H1 (cell line): ENCODE measurements at regions not wholly inside any gene's neighbourhood (a gene's known extent, or its start where the extent isn't known, plus 50 kb on each side); places are given as distances from the start of the nearest gene placed in this dataset.

Source experiments
- EZH2 ChIP-seq: fragments of 200-600 bp; sonication (generic); IDR thresholded peaks from 2 replicates; pipeline ENCODE4 v1.7.1; 2012; ENCODE audit warnings: low read depth, mild to moderate bottlenecking, moderate library complexity, low read length, inconsistent platforms; ENCODE audit not compliant: severe bottlenecking
- FOSL1 ChIP-seq: IDR thresholded peaks from 2 replicates; pipeline ENCODE4 v1.6.1; 2011; ENCODE audit warnings: mild to moderate bottlenecking, low read depth, low read length, moderate library complexity; ENCODE audit not compliant: insufficient read depth
- RXRA ChIP-seq: IDR thresholded peaks from 2 replicates; pipeline ENCODE4 v1.6.1; 2011; ENCODE audit warnings: low read depth, mild to moderate bottlenecking, low read length, moderate library complexity; ENCODE audit not compliant: insufficient read depth
- TF ChIP-seq, protein P1 (sequence below): IDR thresholded peaks from 2 replicates; pipeline ENCODE4 v1.6.1; 2011; ENCODE audit warnings: low read depth, mild to moderate bottlenecking, low read length; ENCODE audit not compliant: insufficient read depth

DNA sequence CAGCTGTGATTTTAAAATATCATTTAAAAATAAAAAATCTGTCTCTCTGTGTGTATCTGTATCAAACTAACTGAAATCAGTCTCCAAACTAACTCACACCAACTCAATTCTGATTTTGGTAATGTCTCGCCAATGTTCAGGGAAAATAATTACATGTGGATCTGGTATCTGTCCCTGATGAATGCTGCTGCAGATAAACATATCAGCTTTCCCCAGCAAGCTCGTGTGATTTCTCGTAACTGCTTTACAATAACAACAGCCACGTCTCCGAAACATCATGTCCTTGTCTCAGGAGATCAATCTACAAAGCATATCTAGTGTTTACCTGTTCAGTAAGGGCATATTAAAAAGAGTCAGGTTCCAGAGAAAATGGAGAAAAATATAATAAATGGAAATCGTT is 129.0 kb downstream of the IRS2 start (continued):
- TF ChIP-seq, protein P1, sequence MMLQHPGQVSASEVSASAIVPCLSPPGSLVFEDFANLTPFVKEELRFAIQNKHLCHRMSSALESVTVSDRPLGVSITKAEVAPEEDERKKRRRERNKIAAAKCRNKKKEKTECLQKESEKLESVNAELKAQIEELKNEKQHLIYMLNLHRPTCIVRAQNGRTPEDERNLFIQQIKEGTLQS: no peak
- no peak for TF ChIP-seq RXRA
- TF ChIP-seq FOSL1: no peak
- no peak for TF ChIP-seq EZH2
